ENCODE measurements at regions not wholly inside any gene's neighbourhood (a gene's known extent, or its start where the extent isn't known, plus 50 kb on each side); places are given as distances from the start of the nearest gene placed in this dataset.
A peak's percentile ranks its signal among the peaks of the same experiment; 100 is the strongest.

GRCh38 chr16:77594799-77595596 lies 127.3 kb upstream of the NUDT7 start:
- no peak for DNase-seq

- DNase-seq, result no peak
These were observed 126.1 kb upstream of the NUDT7 start for GRCh38 chr16:77596261-77596660.

GRCh38 chr16:77599793-77600415 lies 122.4 kb upstream of the NUDT7 start:
- no peak for DNase-seq

GRCh38 chr16:77600555-77600954 lies 121.8 kb upstream of the NUDT7 start:
- DNase-seq, result no peak

GRCh38 chr16:77603656-77604055 lies 118.7 kb upstream of the NUDT7 start:
- DNase-seq, result no peak

GRCh38 chr16:77610496-77610895 lies 111.8 kb upstream of the NUDT7 start:
- DNase-seq, result no peak

GRCh38 chr16:77611386-77611785 lies 110.9 kb upstream of the NUDT7 start:
- DNase-seq, result no peak

GRCh38 chr16:77612596-77612995 lies 109.7 kb upstream of the NUDT7 start:
- DNase-seq, result no peak

- no peak for DNase-seq
These were observed 109.2 kb upstream of the NUDT7 start for GRCh38 chr16:77613095-77613494.

- DNase-seq, result no peak
These were observed 104.8 kb upstream of the NUDT7 start for GRCh38 chr16:77617553-77617952.

GRCh38 chr16:77617996-77618395 lies 104.3 kb upstream of the NUDT7 start:
- no peak for DNase-seq

GRCh38 chr16:77618951-77619350 lies 103.4 kb upstream of the NUDT7 start:
- no peak for DNase-seq

- no peak for DNase-seq
These were observed 98.2 kb upstream of the NUDT7 start for GRCh38 chr16:77624085-77624484.

- DNase-seq, result no peak
These were observed 85.7 kb upstream of the NUDT7 start for GRCh38 chr16:77636615-77637014.

- DNase-seq, result no peak
These were observed 84.4 kb upstream of the NUDT7 start for GRCh38 chr16:77637940-77638339.

- DNase-seq, result no peak
These were observed 79.1 kb upstream of the NUDT7 start for GRCh38 chr16:77643176-77643575.

- DNase-seq, result no peak
These were observed 76.5 kb upstream of the NUDT7 start for GRCh38 chr16:77645764-77646163.

GRCh38 chr16:77647726-77648125 lies 74.6 kb upstream of the NUDT7 start:
- DNase-seq, result no peak

GRCh38 chr16:77650761-77651160 lies 71.6 kb upstream of the NUDT7 start:
- no peak for DNase-seq

- no peak for DNase-seq
These were observed 69.9 kb upstream of the NUDT7 start for GRCh38 chr16:77652399-77652798.

- no peak for DNase-seq
These were observed 65.3 kb upstream of the NUDT7 start for GRCh38 chr16:77657016-77657415.

GRCh38 chr16:77660311-77660710 lies 62.0 kb upstream of the NUDT7 start:
- peak; percentile 1 for DNase-seq

- no peak for DNase-seq
These were observed 60.1 kb upstream of the NUDT7 start for GRCh38 chr16:77662246-77662645.

- DNase-seq, result no peak
These were observed 58.6 kb upstream of the NUDT7 start for GRCh38 chr16:77663711-77664110.

GRCh38 chr16:77666771-77667170 lies 55.5 kb upstream of the NUDT7 start:
- DNase-seq, result no peak

All from NCI-H2029 (cell line).